ENCODE measurements at regions not wholly inside any gene's neighbourhood (a gene's known extent, or its start where the extent isn't known, plus 50 kb on each side); places are given as distances from the start of the nearest gene placed in this dataset.

DNA sequence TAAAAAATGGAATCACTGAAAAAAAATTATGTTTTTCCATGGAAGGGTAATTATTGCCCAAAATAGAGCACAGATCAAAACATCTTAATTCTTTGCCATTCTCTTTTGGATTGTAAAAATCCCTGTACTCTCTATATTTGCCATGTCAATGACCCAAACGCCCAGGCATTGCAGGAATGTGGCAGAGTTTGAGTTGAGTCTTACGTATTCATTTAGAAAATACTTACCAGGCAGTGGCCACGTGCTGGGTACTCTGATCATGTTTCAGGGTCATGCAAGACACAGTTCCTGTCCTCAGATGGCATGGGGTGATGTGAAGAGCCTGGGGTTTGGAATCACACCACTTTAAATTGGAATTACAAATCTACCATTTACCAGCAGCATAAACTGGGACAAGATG lies 267.7 kb downstream of the ABCC12 start:
- Histone ChIP-seq H3K36me3 (no peaks in the 10 kb centered on the region), H3K4me1 (no peaks in the 10 kb centered on the region), H3K4me3 (no peak overlapping the region), H3K9me3 (no peaks in the 10 kb centered on the region), H3K27me3 (no peaks in the 10 kb centered on the region), H3K27ac (no peak overlapping the region)
- no peak for DNase-seq
- TF ChIP-seq POLR2A (IDR thresholded peaks at IDR 0.05), result no peak
- TF ChIP-seq, protein P1, sequence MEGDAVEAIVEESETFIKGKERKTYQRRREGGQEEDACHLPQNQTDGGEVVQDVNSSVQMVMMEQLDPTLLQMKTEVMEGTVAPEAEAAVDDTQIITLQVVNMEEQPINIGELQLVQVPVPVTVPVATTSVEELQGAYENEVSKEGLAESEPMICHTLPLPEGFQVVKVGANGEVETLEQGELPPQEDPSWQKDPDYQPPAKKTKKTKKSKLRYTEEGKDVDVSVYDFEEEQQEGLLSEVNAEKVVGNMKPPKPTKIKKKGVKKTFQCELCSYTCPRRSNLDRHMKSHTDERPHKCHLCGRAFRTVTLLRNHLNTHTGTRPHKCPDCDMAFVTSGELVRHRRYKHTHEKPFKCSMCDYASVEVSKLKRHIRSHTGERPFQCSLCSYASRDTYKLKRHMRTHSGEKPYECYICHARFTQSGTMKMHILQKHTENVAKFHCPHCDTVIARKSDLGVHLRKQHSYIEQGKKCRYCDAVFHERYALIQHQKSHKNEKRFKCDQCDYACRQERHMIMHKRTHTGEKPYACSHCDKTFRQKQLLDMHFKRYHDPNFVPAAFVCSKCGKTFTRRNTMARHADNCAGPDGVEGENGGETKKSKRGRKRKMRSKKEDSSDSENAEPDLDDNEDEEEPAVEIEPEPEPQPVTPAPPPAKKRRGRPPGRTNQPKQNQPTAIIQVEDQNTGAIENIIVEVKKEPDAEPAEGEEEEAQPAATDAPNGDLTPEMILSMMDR (IDR thresholded peaks at IDR 0.05), result no peak

DNA sequence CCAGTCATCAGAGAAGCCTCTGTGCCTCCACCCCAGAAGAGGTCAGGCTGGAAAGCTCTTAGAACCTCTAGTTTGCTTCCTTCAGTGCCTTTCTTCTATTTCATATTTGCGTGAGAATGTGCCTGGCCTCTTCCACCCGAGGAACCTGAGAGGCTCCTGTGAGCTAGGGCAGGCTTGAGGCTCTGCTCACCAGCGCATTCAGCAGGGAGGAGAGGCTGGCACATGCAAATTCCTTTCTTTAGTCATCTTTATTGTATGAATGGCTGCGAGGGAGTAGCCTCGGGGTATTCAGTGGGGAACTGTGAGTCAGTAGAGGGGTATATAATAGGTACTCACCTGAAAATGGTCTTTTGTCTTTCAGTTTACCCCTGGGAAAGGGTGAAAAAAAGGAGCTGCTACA lies 268.3 kb downstream of the ABCC12 start:
- TF ChIP-seq, protein P1 (IDR thresholded peaks at IDR 0.05), result no peak
- no peak for TF ChIP-seq POLR2A (IDR thresholded peaks at IDR 0.05)
- no peaks in the 10 kb centered on the region for H3K36me3 ChIP-seq

GRCh38 chr16:47886631-47887415 lies 269.0 kb downstream of the ABCC12 start:
- no peaks in the 10 kb centered on the region for H3K9me3 ChIP-seq
- no peak overlapping the region for H3K27ac ChIP-seq
- H3K27me3 ChIP-seq, result no peaks in the 10 kb centered on the region
- H3K4me3 ChIP-seq, result no peak overlapping the region
- DNase-seq, result no peak
- H3K36me3 ChIP-seq, result no peaks in the 10 kb centered on the region
- TF ChIP-seq POLR2A (IDR thresholded peaks at IDR 0.05), result no peak
- TF ChIP-seq, protein P1 (IDR thresholded peaks at IDR 0.05), result no peak
- H3K4me1 ChIP-seq, result no peaks in the 10 kb centered on the region

More for the DNA sequence above, 268.3 kb downstream of the ABCC12 start:
- no peak overlapping the region for H3K4me3 ChIP-seq
- no peak overlapping the region for H3K27ac ChIP-seq
- no peak for DNase-seq
- H3K27me3 ChIP-seq, result no peaks in the 10 kb centered on the region
- no peaks in the 10 kb centered on the region for H3K4me1 ChIP-seq
- H3K9me3 ChIP-seq, result no peaks in the 10 kb centered on the region

DNA sequence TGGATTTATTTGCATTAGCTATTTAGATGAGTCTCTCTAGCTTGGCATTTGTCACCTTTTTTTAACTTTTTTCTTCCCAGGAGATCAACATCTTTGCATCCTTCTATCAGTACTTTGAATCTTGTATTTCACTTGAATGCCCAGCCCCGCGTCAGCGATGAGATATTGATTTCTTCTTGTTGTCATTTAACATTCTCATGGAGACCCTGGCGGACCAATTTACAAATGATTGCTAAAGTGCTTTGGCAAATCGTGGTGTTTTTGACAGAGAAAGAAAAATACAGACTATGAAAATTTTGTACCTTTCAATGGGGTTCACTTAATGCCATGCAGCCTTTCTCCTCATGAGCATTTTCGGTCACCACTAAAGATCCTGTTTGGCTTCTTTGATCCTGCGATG lies 269.7 kb downstream of the ABCC12 start:
- no peak for DNase-seq
- TF ChIP-seq, protein P1 (IDR thresholded peaks at IDR 0.05), result no peak
- TF ChIP-seq POLR2A (IDR thresholded peaks at IDR 0.05), result no peak
- Histone ChIP-seq H3K36me3 (no peaks in the 10 kb centered on the region), H3K4me1 (no peaks in the 10 kb centered on the region), H3K9me3 (no peaks in the 10 kb centered on the region), H3K27me3 (no peaks in the 10 kb centered on the region), H3K4me3 (no peak overlapping the region), H3K27ac (no peak overlapping the region)

DNA sequence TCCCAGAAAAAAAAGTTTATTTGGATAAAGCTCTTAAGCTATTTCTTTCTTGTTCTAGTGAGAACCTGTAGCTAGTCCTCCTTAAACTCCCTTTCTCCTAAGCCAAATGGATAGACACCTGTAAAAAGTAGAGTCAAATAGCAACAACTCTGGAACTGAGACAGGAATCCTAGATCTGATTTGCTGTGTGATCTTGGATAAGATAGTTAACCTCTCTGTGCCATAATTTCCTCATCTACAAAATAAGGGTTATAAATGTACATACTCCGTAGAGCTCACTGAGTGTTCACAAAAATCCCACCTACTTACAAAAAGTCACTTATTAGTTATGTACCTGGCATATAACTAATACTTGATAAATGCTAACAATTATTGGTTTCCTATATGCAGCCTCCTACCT lies 270.3 kb downstream of the ABCC12 start:
- Histone ChIP-seq H3K27ac (no peak overlapping the region), H3K36me3 (no peaks in the 10 kb centered on the region), H3K4me3 (no peak overlapping the region), H3K9me3 (no peaks in the 10 kb centered on the region), H3K27me3 (no peaks in the 10 kb centered on the region), H3K4me1 (no peaks in the 10 kb centered on the region)
- DNase-seq, result no peak
- no peak for TF ChIP-seq POLR2A (IDR thresholded peaks at IDR 0.05)
- TF ChIP-seq, protein P1 (IDR thresholded peaks at IDR 0.05), result no peak
